HEK293 (cell line): ENCODE measurements at regions not wholly inside any gene's neighbourhood (a gene's known extent, or its start where the extent isn't known, plus 50 kb on each side); places are given as distances from the start of the nearest gene placed in this dataset.

ENCODE experiments used
- KLF7 ChIP-seq: fragments of 450-650 bp; formaldehyde crosslinking; IDR thresholded peaks from 2 replicates; pipeline ENCODE4 v1.5.1; 2016; ENCODE audit warnings: missing biosample characterization, missing genetic modification characterization, borderline replicate concordance
- SP3 ChIP-seq: fragments of 450-650 bp; formaldehyde crosslinking; IDR thresholded peaks from 2 replicates; pipeline ENCODE4 v1.5.1; 2016; ENCODE audit warnings: missing biosample characterization, missing genetic modification characterization
- ZBTB7A ChIP-seq: fragments of 450-650 bp; formaldehyde crosslinking; IDR thresholded peaks from 2 replicates; pipeline ENCODE4 v1.5.1; 2016; ENCODE audit warnings: low read depth, missing biosample characterization, missing genetic modification characterization
- ZNF146 ChIP-seq: fragments of 450-650 bp; formaldehyde crosslinking; IDR thresholded peaks from 2 replicates; pipeline ENCODE4 v1.5.1; 2016; ENCODE audit warnings: missing biosample characterization, missing genetic modification characterization
- TF ChIP-seq, protein P1 (sequence below): fragments of 450-650 bp; formaldehyde crosslinking; IDR thresholded peaks from 2 replicates; pipeline ENCODE4 v1.5.1; 2016; ENCODE audit warnings: missing biosample characterization, missing genetic modification characterization
- TF ChIP-seq, protein P2 (sequence below): fragments of 450-650 bp; formaldehyde crosslinking; IDR thresholded peaks from 2 replicates; pipeline ENCODE4 v1.5.1; 2017; ENCODE audit warnings: missing biosample characterization, missing genetic modification characterization
- TF ChIP-seq, protein P3 (sequence below): fragments of 450-650 bp; formaldehyde crosslinking; IDR thresholded peaks from 2 replicates; pipeline ENCODE4 v1.5.1; 2016; ENCODE audit warnings: missing biosample characterization, missing genetic modification characterization
- TF ChIP-seq, protein P4 (sequence below): fragments of 450-650 bp; formaldehyde crosslinking; IDR thresholded peaks from 2 replicates; pipeline ENCODE4 v1.5.1; 2016; ENCODE audit warnings: missing biosample characterization, missing genetic modification characterization

GRCh38 chr11:81219661-81220060, 1514.0 kb downstream of the FAM181B start:
- no peak for TF ChIP-seq ZBTB7A (tag by site-specific recombination)
- TF ChIP-seq, protein P1, sequence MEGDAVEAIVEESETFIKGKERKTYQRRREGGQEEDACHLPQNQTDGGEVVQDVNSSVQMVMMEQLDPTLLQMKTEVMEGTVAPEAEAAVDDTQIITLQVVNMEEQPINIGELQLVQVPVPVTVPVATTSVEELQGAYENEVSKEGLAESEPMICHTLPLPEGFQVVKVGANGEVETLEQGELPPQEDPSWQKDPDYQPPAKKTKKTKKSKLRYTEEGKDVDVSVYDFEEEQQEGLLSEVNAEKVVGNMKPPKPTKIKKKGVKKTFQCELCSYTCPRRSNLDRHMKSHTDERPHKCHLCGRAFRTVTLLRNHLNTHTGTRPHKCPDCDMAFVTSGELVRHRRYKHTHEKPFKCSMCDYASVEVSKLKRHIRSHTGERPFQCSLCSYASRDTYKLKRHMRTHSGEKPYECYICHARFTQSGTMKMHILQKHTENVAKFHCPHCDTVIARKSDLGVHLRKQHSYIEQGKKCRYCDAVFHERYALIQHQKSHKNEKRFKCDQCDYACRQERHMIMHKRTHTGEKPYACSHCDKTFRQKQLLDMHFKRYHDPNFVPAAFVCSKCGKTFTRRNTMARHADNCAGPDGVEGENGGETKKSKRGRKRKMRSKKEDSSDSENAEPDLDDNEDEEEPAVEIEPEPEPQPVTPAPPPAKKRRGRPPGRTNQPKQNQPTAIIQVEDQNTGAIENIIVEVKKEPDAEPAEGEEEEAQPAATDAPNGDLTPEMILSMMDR (tag by site-specific recombination): no peak
- TF ChIP-seq, protein P2, sequence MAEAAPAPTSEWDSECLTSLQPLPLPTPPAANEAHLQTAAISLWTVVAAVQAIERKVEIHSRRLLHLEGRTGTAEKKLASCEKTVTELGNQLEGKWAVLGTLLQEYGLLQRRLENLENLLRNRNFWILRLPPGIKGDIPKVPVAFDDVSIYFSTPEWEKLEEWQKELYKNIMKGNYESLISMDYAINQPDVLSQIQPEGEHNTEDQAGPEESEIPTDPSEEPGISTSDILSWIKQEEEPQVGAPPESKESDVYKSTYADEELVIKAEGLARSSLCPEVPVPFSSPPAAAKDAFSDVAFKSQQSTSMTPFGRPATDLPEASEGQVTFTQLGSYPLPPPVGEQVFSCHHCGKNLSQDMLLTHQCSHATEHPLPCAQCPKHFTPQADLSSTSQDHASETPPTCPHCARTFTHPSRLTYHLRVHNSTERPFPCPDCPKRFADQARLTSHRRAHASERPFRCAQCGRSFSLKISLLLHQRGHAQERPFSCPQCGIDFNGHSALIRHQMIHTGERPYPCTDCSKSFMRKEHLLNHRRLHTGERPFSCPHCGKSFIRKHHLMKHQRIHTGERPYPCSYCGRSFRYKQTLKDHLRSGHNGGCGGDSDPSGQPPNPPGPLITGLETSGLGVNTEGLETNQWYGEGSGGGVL (tag by site-specific recombination): no peak
- no peak for TF ChIP-seq KLF7
- no peak for TF ChIP-seq ZNF146 (tag by site-specific recombination)
- no peak for TF ChIP-seq SP3 (tag by site-specific recombination)
- TF ChIP-seq, protein P3, sequence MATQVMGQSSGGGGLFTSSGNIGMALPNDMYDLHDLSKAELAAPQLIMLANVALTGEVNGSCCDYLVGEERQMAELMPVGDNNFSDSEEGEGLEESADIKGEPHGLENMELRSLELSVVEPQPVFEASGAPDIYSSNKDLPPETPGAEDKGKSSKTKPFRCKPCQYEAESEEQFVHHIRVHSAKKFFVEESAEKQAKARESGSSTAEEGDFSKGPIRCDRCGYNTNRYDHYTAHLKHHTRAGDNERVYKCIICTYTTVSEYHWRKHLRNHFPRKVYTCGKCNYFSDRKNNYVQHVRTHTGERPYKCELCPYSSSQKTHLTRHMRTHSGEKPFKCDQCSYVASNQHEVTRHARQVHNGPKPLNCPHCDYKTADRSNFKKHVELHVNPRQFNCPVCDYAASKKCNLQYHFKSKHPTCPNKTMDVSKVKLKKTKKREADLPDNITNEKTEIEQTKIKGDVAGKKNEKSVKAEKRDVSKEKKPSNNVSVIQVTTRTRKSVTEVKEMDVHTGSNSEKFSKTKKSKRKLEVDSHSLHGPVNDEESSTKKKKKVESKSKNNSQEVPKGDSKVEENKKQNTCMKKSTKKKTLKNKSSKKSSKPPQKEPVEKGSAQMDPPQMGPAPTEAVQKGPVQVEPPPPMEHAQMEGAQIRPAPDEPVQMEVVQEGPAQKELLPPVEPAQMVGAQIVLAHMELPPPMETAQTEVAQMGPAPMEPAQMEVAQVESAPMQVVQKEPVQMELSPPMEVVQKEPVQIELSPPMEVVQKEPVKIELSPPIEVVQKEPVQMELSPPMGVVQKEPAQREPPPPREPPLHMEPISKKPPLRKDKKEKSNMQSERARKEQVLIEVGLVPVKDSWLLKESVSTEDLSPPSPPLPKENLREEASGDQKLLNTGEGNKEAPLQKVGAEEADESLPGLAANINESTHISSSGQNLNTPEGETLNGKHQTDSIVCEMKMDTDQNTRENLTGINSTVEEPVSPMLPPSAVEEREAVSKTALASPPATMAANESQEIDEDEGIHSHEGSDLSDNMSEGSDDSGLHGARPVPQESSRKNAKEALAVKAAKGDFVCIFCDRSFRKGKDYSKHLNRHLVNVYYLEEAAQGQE (tag by site-specific recombination): no peak
- TF ChIP-seq, protein P4, sequence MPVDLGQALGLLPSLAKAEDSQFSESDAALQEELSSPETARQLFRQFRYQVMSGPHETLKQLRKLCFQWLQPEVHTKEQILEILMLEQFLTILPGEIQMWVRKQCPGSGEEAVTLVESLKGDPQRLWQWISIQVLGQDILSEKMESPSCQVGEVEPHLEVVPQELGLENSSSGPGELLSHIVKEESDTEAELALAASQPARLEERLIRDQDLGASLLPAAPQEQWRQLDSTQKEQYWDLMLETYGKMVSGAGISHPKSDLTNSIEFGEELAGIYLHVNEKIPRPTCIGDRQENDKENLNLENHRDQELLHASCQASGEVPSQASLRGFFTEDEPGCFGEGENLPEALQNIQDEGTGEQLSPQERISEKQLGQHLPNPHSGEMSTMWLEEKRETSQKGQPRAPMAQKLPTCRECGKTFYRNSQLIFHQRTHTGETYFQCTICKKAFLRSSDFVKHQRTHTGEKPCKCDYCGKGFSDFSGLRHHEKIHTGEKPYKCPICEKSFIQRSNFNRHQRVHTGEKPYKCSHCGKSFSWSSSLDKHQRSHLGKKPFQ (tag by site-specific recombination): no peak
